GM23338 (cell line): ENCODE measurements at regions not wholly inside any gene's neighbourhood (a gene's known extent, or its start where the extent isn't known, plus 50 kb on each side); places are given as distances from the start of the nearest gene placed in this dataset.

Experiments used
- ATAC-seq: fragments of 200-7000 bp; cut with Tn5 transposase; 3 replicates; pipeline ENCODE4 v1.9.1; 2020
- DNase-seq: peaks from one replicate; pipeline ENCODE4 v3.0.0-alpha.2; 2015; ENCODE audit warnings: low spot score
- H2AFZ ChIP-seq: fragments of 200-600 bp; sonication (generic); 2 replicates; pipeline ENCODE4 v1.8.0; 2016; ENCODE audit warnings: antibody characterized with exemption, mild to moderate bottlenecking, moderate library complexity
- H3F3A ChIP-seq: fragments of 200-600 bp; sonication (generic); replicated peaks from 2 replicates; pipeline ENCODE4 v1.8.0; 2017; ENCODE audit warnings: antibody characterized with exemption, mixed run types, low read depth
- H3K27ac ChIP-seq: fragments of 200-600 bp; sonication (generic); 2 replicates; pipeline ENCODE4 v1.6.1; 2016; ENCODE audit warnings: low read depth
- H3K27me3 ChIP-seq: fragments of 200-600 bp; sonication (generic); 2 replicates; pipeline ENCODE4 v1.8.0; 2016; ENCODE audit warnings: mild to moderate bottlenecking, mixed run types, moderate library complexity; ENCODE audit not compliant: insufficient read depth
- H3K36me3 ChIP-seq: fragments of 200-600 bp; sonication (generic); 2 replicates; pipeline ENCODE4 v1.8.0; 2016; ENCODE audit warnings: mild to moderate bottlenecking; ENCODE audit not compliant: insufficient read depth
- H3K4me1 ChIP-seq: fragments of 200-600 bp; sonication (generic); 2 replicates; pipeline ENCODE4 v1.8.0; 2016; ENCODE audit warnings: mild to moderate bottlenecking, moderate library complexity; ENCODE audit not compliant: insufficient read depth
- H3K4me2 ChIP-seq: fragments of 200-600 bp; sonication (generic); 2 replicates; pipeline ENCODE4 v1.7.1; 2017; ENCODE audit warnings: mixed run types
- H3K4me3 ChIP-seq: fragments of 200-600 bp; sonication (generic); 2 replicates; pipeline ENCODE4 v1.6.1; 2016; ENCODE audit warnings: mixed run types
- H3K79me2 ChIP-seq: fragments of 200-600 bp; sonication (generic); replicated peaks from 2 replicates; pipeline ENCODE4 v1.8.0; 2017; ENCODE audit warnings: mild to moderate bottlenecking; ENCODE audit not compliant: insufficient read depth
- H3K9me2 ChIP-seq: fragments of 200-600 bp; sonication (generic); 2 replicates; pipeline ENCODE4 v1.8.0; 2017; ENCODE audit not compliant: insufficient read depth
- H4K20me1 ChIP-seq: fragments of 200-600 bp; sonication (generic); replicated peaks from 2 replicates; pipeline ENCODE4 v1.8.0; 2017; ENCODE audit warnings: mild to moderate bottlenecking; ENCODE audit not compliant: insufficient read depth
- H3K27ac Mint-ChIP-seq: 2 replicates; pipeline ENCODE4 v1.8.0; 2020; ENCODE audit warnings: inconsistent platforms, mild to moderate bottlenecking, moderate library complexity, mixed read lengths
- H3K27me3 Mint-ChIP-seq: 3 replicates; pipeline ENCODE4 v1.8.0; 2022; ENCODE audit warnings: low read depth, mild to moderate bottlenecking, moderate library complexity, mixed read lengths, inconsistent platforms; ENCODE audit not compliant: insufficient read depth, poor library complexity
- H3K36me3 Mint-ChIP-seq: 3 replicates; pipeline ENCODE4 v1.8.0; 2021; ENCODE audit warnings: low read depth, mild to moderate bottlenecking, inconsistent platforms, moderate library complexity, mixed read lengths
- H3K4me1 Mint-ChIP-seq: 3 replicates; pipeline ENCODE4 v1.8.0; 2020; ENCODE audit warnings: mild to moderate bottlenecking, inconsistent platforms, mixed read lengths
- H3K4me3 Mint-ChIP-seq: 3 replicates; pipeline ENCODE4 v1.8.0; 2021; ENCODE audit warnings: moderate library complexity, mild to moderate bottlenecking, inconsistent platforms, mixed read lengths
- H3K9me3 Mint-ChIP-seq: 3 replicates; pipeline ENCODE4 v1.8.0; 2020; ENCODE audit warnings: moderate library complexity, mild to moderate bottlenecking, inconsistent platforms, mixed read lengths
- EZH2phosphoT487 ChIP-seq: fragments of 200-600 bp; sonication (generic); IDR thresholded peaks from one replicate; pipeline ENCODE4 v1.8.1; 2018; ENCODE audit warnings: antibody characterized with exemption; ENCODE audit not compliant: unreplicated experiment
- JUNB ChIP-seq: IDR thresholded peaks from one replicate; pipeline ENCODE4 v1.6.1; 2016; ENCODE audit warnings: antibody characterized with exemption; ENCODE audit not compliant: unreplicated experiment
- NANOG ChIP-seq: IDR thresholded peaks from 2 replicates; pipeline ENCODE4 v1.6.1; 2016; ENCODE audit warnings: antibody characterized with exemption, borderline replicate concordance
- POLR2AphosphoS5 ChIP-seq: IDR thresholded peaks from 2 replicates; pipeline ENCODE4 v1.6.1; 2016; ENCODE audit warnings: antibody characterized with exemption, low read depth
- REST ChIP-seq: IDR thresholded peaks from one replicate; pipeline ENCODE4 v1.6.1; 2018; ENCODE audit warnings: antibody characterized with exemption; ENCODE audit not compliant: unreplicated experiment
- ZNF114 ChIP-seq: fragments of 250-450 bp; sonication (Bioruptor Pico); IDR thresholded peaks from 2 replicates; pipeline ENCODE4 v1.5.0; 2020; ENCODE audit warnings: mild to moderate bottlenecking, moderate library complexity
- ZNF331 ChIP-seq: fragments of 250-450 bp; sonication (Bioruptor Pico); IDR thresholded peaks from 2 replicates; pipeline ENCODE4 v1.5.0; 2020; ENCODE audit warnings: low read depth, mild to moderate bottlenecking, moderate library complexity
- ZNF462 ChIP-seq: fragments of 250-450 bp; sonication (Bioruptor Pico); IDR thresholded peaks from 2 replicates; pipeline ENCODE4 v1.5.0; 2020; ENCODE audit warnings: mild to moderate bottlenecking, moderate library complexity

- no peak overlapping the region for H3K4me3 ChIP-seq
- H2AFZ ChIP-seq: no peak overlapping the region
- H3K9me2 ChIP-seq: no peaks in the 10 kb centered on the region
- H3K27ac Mint-ChIP-seq: no peak overlapping the region
- no peaks in the 10 kb centered on the region for H3K79me2 ChIP-seq
- no peaks in the 10 kb centered on the region for H3K27me3 ChIP-seq
- no peak for TF ChIP-seq EZH2phosphoT487
- TF ChIP-seq ZNF331: no peak
- no peak for TF ChIP-seq ZNF114 (CRISPR knock-in tag)
- no peak for TF ChIP-seq POLR2AphosphoS5
- no peak for TF ChIP-seq NANOG
- no peak for TF ChIP-seq REST
- TF ChIP-seq ZNF462 (CRISPR knock-in tag): no peak
- no peak for TF ChIP-seq JUNB
- no peak overlapping the region for H3K27ac ChIP-seq
- H3K4me1 Mint-ChIP-seq: peaks cover 33% of the 10 kb centered on the region; the same call in 2 of the 3 replicates
- H3F3A ChIP-seq: no peaks in the 10 kb centered on the region
- H3K27me3 Mint-ChIP-seq: peaks cover 4% of the 10 kb centered on the region
- no peak overlapping the region for H3K4me3 Mint-ChIP-seq
- no peak for ATAC-seq
- H3K4me1 ChIP-seq: peaks cover 28% of the 10 kb centered on the region
- H3K4me2 ChIP-seq: no peak overlapping the region
- H3K36me3 Mint-ChIP-seq: peaks cover 13% of the 10 kb centered on the region; the same call in 2 of the 3 replicates
- no peak for DNase-seq
- no peaks in the 10 kb centered on the region for H4K20me1 ChIP-seq
- H3K36me3 ChIP-seq: no peaks in the 10 kb centered on the region
- peaks cover 14% of the 10 kb centered on the region; the same call in 2 of the 3 replicates for H3K9me3 Mint-ChIP-seq
These were observed 52.3 kb downstream of the HDGFL1 start for GRCh38 chr6:22621701-22622100.
